HEK293T (cell line): ENCODE measurements at regions not wholly inside any gene's neighbourhood (a gene's known extent, or its start where the extent isn't known, plus 50 kb on each side); places are given as distances from the start of the nearest gene placed in this dataset.

ENCODE experiments used
- ARNT ChIP-seq: fragments of 450-650 bp; IDR thresholded peaks from 2 replicates; pipeline ENCODE4 v1.6.1; 2017; ENCODE audit warnings: mild to moderate bottlenecking
- BHLHE40 ChIP-seq: fragments of 450-650 bp; IDR thresholded peaks from 2 replicates; pipeline ENCODE4 v1.6.1; 2016; ENCODE audit warnings: mild to moderate bottlenecking, moderate library complexity, borderline replicate concordance
- FOXK2 ChIP-seq: fragments of 450-650 bp; IDR thresholded peaks from 2 replicates; pipeline ENCODE4 v1.6.1; 2016; ENCODE audit warnings: mild to moderate bottlenecking
- FOXM1 ChIP-seq: fragments of 450-650 bp; IDR thresholded peaks from 2 replicates; pipeline ENCODE4 v1.6.1; 2017; ENCODE audit warnings: mild to moderate bottlenecking, borderline replicate concordance
- SP1 ChIP-seq: fragments of 450-650 bp; IDR thresholded peaks from 2 replicates; pipeline ENCODE4 v1.6.1; 2017
- TARDBP ChIP-seq: fragments of 450-650 bp; IDR thresholded peaks from 2 replicates; pipeline ENCODE4 v1.6.1; 2016
- TF ChIP-seq, protein P1 (sequence below): fragments of 450-650 bp; IDR thresholded peaks from 2 replicates; pipeline ENCODE4 v1.6.1; 2016

DNA sequence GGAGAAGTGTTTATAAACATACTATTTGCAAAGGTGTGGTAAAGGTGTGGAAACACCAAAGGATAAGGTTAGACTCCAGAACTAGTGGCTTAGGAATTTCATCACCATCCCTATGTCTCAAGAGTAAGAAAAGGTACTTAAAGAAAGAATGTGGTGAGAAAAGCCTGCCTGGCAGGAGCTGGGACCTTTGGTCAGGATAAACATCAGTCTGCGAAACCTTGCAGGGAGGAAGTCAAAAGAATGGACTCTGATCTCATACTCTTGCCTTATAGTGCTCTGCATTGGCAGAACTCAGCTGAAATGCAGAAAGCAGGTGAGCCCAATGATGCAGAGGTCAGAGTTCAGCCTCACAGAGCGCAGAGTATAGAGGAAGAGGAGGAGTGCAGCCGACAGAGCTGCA is 97.2 kb upstream of the NR3C2 start:
- TF ChIP-seq TARDBP, result no peak
- TF ChIP-seq BHLHE40, result no peak
- no peak for TF ChIP-seq FOXM1
- no peak for TF ChIP-seq SP1
- TF ChIP-seq, protein P1, sequence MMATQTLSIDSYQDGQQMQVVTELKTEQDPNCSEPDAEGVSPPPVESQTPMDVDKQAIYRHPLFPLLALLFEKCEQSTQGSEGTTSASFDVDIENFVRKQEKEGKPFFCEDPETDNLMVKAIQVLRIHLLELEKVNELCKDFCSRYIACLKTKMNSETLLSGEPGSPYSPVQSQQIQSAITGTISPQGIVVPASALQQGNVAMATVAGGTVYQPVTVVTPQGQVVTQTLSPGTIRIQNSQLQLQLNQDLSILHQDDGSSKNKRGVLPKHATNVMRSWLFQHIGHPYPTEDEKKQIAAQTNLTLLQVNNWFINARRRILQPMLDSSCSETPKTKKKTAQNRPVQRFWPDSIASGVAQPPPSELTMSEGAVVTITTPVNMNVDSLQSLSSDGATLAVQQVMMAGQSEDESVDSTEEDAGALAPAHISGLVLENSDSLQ, result no peak
- no peak for TF ChIP-seq FOXK2
- no peak for TF ChIP-seq ARNT
